ENCODE measurements at regions not wholly inside any gene's neighbourhood (a gene's known extent, or its start where the extent isn't known, plus 50 kb on each side); places are given as distances from the start of the nearest gene placed in this dataset.
A peak's percentile ranks its signal among the peaks of the same experiment; 100 is the strongest.

GRCh38 chr12:91588874-91589454 is 406.3 kb upstream of the DCN start:
- peak in 1 of 2 donors; percentile 58 for TF ChIP-seq POLR2AphosphoS5 (IDR thresholded peaks at IDR 0.05; ENCODE audit: insufficient read depth in 1 of 2, low read depth in 1 of 2)
- TF ChIP-seq CTCF (IDR thresholded peaks at IDR 0.05): no peak
